Adrenal gland (tissue), 5 donors: ENCODE measurements at regions not wholly inside any gene's neighbourhood (a gene's known extent, or its start where the extent isn't known, plus 50 kb on each side); places are given as distances from the start of the nearest gene placed in this dataset.

Source experiments
- CTCF ChIP-seq, 6 experiments: fragments of 450-650 bp in 4 of 6; fragments of 200-600 bp in 2 of 6; sonication (generic) in 1 of 6; IDR thresholded peaks; 1 replicate in 5 of 6; 2 replicates in 1 of 6; pipeline versions ENCODE4 v1.5.1 to v1.8.0; 2016 to 2021; ENCODE audit warnings: antibody characterized with exemption in 6 of 6, mild to moderate bottlenecking in 2 of 6, moderate library complexity in 1 of 6
- POLR2A ChIP-seq, 2 donors: fragments of 450-650 bp; IDR thresholded peaks; one replicate each; pipeline ENCODE4 v1.6.1; 2017; ENCODE audit warnings: antibody characterized with exemption in 2 of 2, mild to moderate bottlenecking in 2 of 2, moderate library complexity in 1 of 2
- donor health status: DM: no; HTN: no; CAD: no.

DNA sequence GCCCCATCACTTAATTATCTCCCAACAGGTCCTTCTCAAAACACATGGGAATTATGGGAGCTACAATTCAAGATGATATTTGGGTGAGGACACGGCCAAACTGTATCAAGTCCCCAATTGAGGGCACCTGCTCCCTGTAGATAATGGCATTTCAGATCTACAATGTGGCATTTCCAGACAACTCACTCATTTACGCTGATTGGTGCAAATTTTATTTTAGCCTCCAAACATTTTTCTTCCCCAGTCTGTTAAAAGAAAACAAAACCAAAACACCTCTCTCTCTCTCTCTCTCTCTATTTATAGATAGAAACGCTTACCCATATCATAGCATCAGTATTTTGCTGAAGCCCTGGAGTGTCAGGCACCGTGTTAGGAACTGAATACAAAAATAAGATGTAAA lies 148.7 kb upstream of the KLF6 start:
- TF ChIP-seq POLR2A (IDR thresholded peaks at IDR 0.05) (no peak), CTCF (IDR thresholded peaks at IDR 0.05) (no peak)
